Hematopoietic multipotent progenitor cell treated with erythropoietin and hydrocortisone succinate and interleukin-3 and kit ligand, for 4 days (in vitro differentiated cells): ENCODE measurements at regions not wholly inside any gene's neighbourhood (a gene's known extent, or its start where the extent isn't known, plus 50 kb on each side); places are given as distances from the start of the nearest gene placed in this dataset.

Experiments
- DNase-seq: peaks from one replicate; pipeline ENCODE4 v3.0.0-alpha.2; 2015

DNA sequence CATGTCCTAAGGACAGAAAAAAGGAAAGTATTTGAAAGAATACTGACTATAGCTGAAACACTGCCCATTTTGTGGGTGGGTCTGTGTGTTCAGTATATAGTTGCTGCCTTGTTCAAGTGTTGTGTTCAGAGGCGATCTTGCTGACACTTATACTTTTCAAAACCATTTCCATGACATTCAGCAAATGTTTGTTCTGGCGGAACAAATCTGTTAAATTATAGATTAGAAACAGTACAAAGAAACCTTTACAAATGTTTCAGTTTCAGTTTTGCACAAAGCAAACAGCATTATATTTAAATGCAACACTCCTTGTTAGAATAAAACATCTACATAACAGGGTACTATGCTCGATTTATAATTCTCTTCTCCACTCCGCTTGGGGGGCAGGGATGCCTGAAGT lies 2276.3 kb downstream of the MAT2B start:
- no peak for DNase-seq

DNA sequence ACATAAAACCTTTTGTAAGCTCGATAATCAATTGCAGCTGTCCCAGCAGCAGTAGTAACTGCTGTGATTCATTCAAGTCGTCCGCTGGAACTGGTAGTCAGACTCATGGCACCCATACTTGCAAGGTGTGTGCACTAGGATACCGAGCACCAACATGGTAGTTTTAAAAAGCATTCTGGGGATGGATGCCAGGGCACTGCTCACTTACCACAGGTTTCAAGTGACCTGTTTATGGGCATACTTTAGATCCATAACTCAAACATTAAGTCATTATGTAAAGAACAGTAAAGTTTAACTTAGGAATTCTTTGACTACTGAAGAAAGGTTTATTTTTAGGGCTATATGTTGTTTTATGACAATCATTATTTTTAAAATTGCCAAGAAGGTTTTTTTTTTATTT lies 2277.6 kb downstream of the MAT2B start:
- no peak for DNase-seq

DNA sequence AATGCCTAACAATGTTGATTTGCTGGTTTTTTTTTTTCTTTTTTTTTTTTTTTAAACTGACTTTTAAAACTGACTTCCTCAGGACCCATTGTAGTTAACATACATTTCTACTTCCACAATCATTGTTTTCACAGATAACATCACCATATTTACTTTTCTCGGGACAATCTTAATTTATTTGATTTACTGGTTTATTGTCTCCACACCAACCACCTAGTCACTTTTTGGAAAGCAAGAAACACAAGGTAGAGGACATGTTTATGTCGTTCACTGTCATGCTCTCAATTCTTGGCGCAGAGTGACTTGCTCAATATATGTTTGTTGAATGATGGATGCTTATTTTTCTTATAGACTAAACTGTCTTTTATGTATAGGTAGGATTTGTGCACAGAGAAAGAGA lies 2280.7 kb downstream of the MAT2B start:
- DNase-seq = no peak

DNA sequence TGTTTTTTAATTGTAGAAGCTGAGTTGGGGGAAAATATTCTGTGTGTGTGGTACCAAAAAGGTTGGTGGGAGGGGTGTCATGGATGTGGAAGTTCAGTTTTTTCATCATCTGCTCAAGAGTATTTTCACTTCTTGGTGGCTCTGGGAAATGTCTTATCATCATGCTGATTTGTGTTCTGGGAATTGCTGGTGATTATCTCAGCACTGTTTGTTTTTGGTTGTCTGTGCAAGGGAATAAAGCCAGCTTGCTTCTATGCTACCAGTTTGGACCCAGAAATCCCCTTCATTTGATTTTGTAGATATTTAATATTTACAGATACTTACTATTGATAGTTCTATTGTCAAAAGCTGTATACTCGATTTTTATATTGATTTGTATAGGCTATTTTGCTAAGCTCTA lies 2289.7 kb downstream of the MAT2B start:
- DNase-seq = no peak

DNA sequence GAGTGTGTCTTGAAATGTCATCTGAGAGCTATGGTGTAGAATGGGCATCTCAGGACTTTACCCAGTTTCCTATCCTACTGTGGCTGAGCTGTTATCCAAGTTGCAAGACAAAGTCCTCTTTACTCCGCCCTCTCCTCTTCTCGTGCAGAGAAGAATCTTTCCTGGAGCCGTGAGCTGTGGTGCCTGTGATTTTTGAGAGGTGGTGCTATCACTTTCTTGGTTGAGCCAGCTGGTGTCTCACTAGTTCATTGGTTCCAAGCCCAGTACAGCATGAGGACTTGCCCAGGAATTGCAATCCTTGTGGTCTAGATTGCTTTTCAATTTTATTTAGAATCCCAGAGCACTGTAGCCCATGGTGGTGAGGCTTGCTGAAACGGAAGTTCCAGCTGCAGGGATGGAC lies 2300.3 kb downstream of the MAT2B start:
- no peak for DNase-seq

DNA sequence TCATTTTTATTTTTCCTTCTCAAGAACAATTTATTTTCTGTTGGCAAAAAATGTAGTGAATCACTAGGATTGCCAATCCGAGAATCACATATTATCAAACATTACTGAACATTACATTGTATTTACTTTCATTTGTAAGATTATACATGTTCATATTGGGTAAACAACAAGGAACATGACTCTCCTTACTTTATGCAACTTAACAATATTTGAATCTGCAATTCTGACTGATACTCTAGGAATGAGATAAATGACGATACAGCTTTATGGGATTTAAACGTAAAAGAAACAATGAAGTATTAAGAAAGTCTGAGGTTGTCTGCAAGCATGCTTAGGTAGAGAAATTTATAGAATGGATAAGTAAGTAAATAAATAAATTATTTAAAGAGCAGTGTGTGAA lies 2302.9 kb downstream of the MAT2B start:
- DNase-seq = no peak

DNA sequence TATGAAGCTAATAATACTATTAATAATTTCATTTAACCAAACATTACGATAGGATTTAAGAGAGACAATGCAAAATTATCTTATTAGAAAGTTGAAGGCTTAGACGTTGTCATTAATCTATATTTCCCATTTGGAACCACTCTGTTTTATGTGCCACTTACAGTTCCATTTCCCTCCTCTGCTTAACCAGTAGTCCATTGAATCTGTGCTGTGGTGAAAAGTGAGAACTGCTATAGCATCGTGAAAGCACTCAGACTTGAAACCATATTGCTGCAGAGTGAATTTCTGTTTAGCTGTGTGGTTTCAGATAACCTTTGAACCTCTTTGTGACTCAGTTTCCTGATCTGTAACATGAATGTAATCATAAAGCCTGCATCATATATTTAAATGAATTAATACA lies 2304.5 kb downstream of the MAT2B start:
- DNase-seq = no peak

DNA sequence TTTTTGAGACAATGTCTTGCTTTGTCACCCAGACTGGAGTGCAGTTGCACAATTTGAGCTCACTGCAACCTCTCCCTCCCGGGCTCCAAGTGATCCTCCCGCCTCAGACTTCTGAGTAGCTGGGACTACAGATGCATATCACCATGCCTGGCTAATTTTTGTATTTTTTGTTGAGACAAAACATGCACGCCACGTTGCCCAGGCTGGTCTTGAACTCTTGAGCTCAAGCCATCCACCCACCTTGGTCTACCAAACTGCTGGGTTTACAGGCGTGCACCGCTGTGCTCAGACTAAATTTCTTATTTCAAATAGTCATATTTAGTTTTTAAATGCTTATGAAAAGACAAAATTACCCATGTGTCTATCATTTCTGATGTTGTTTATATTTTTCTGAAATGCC lies 2324.1 kb downstream of the MAT2B start:
- DNase-seq = no peak

DNA sequence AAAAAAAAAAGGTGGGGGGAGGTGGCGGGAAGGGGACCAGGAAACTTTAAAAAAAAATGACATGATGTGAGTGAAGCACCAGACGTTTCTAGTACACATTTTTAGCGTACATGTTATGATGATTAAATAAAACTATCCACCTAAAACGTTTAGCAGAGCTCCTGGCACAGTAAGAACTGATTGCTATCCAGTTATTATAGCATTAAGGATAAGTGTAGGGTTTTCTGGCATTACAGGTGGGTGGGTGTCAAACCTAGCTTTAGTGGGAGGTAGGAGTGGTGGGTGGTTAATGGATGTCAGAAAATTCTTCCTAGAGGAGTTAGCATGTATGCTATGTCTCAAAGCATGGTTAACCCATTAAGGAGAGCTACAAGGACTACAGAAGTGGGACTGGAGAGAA lies 2329.5 kb downstream of the MAT2B start:
- no peak for DNase-seq

DNA sequence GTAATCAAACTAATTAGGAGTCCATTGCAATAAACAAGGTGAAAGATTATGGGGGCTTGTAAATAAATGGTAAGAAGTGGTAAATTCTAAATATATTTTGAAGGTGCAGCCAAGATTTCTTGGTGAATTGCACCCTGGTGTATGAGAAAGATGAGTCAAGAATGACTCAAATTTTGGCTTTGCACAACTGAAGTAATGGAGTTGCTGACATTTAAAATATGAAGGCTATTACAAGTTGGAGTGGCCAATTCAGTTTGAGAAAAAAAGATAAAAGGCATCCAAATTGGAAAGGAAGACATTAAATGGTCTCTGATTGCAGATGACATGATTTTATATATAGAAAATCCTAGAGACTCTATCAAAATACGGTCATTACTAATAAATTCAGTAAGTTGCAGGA lies 2330.6 kb downstream of the MAT2B start:
- no peak for DNase-seq

DNA sequence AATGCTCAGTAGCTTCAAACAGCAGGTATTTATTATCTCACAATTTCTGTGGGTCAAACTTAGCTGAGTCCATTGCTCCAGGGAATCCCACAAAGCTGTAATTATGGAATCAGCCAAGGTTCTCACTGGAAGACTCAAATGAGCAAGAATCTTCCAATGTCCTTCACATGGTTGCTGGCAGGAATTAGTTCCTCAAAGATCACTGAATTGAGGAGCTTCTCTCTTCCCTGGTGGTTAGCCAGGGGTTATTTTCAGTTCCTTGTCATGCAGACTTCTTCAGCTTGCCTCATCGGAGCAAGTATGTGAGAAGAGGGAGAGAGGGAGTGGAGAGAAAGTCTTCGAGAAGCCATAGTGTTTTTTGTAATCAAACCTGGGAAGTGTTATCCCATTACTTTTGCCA lies 2331.9 kb downstream of the MAT2B start:
- DNase-seq = no peak

DNA sequence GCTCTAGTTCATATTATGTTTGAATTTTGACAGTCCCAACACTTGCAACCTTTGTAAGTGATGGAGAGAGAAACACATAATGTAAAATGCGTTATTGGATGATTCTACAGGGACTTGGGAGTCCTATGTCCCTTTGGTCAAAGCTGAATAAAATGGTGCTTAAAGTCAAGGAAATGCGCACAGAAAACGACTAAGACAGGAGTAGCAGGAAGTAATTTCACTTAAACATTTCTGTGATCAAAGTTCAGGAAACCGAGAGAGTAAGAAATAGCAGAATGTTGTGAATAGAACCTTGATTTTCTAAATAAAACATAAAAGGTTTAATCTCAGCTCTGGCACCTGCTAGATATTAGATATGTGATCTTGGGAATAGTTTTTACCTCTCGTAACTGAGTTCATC lies 2339.2 kb downstream of the MAT2B start:
- DNase-seq = no peak

DNA sequence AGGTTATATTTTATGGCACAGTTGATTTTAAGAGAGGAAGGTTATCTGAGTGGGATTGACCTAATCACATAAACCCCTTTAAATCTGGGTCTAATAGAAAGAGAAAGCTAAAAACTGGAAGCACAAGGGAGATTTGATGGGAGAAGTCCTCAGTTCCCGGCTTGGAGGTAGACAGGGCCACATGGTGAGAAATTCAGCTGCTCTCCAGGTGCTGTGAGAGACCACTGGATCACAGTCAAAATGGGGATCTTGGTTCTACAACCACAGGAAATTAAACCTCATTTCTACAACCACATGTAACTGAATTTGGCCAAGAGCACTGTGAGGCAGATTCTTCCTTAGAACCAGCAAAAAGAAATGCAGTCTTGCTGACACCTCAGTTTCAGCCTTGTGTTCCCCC lies 2352.7 kb downstream of the MAT2B start:
- no peak for DNase-seq

DNA sequence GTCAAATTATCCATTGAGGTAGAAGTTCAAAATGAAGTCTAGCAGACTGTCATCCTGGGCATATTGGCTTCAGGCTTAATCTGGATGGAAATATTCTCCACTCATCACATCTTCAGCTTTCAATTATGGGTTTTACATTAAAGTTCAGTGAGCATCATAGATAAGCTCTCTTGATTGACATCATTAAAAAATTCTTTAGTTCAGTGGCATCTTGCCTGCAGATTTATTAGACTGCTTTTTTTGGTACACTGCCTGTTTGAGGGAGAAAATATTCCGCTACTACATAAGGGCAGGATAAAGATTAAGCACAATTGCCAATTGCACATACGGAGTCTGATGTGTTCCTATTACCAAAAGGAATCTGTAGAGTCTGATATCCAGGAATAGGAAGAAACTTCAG lies 2353.8 kb downstream of the MAT2B start:
- DNase-seq = no peak

DNA sequence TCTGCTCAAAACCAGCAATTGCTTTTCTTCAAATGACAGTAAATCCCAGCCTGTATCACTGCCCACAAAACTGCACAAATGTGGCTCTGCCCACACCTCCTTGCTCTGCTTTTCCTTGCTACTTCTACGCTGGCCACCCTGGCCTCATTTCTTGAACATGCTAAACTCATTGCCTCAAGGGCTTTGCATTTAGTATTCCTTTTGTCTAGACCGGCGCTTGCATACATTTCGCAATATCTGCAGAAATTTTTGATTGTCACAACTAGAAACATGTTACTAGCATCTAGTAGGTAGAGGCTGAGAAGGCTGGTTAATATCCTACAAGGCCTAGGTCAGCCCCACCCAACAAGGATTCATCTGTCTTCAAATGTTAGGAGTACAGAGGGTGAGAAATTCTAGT lies 2357.8 kb downstream of the MAT2B start:
- no peak for DNase-seq

DNA sequence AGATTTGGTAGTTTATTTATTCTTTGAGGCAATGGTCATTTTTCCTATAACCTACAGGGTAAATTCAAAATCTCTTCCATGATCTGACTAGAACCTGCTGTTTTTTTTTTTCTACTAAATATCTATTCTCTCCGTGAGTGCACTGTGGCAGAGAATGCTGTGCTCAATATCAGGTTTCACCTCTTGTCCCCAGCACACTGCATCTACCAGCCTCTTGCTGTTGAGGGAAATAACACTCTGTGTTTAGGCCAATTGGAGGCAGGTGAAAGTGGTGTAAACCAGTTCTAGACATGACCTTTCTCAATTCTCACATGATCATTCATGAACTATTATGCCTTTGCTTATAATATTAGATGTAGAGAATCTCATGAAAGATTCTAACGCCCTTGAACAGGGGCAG lies 2365.9 kb downstream of the MAT2B start:
- no peak for DNase-seq

DNA sequence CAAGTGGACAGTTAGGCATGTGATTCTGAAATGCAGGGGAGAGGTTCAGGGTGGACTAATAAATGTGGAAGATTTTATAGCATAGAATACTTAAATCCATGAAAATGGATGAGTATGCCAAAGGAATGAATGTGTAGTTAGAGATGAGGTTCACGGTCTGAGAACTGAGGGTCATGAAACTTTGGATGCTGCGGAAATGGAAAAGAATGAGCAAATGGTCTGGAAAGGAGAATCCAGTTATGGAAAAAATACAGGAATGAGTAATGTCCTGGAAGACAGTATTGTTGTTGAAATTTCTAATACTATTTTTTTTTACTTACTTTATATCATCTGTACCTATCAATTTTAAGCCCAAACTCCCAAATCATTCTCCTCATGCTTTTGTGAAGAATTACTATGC lies 2369.4 kb downstream of the MAT2B start:
- no peak for DNase-seq

DNA sequence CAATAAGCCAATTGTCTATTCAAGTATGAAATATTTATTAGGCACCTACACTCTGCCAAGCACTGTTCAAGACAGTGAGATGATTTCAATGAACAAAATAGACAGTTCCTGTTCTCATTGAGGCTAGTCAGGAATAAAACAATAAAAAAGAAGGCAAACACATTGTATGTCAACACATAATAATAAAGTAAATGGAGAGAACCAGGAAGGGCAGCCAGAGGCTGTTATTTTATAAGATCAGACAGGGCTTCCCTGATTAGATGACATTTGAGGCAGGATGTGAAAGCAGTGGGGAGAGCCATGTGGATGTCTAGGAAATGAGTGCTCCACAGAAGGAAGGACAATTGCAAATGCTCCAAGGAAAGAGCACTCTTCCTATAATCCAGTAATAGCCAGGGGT lies 2371.1 kb downstream of the MAT2B start:
- no peak for DNase-seq

DNA sequence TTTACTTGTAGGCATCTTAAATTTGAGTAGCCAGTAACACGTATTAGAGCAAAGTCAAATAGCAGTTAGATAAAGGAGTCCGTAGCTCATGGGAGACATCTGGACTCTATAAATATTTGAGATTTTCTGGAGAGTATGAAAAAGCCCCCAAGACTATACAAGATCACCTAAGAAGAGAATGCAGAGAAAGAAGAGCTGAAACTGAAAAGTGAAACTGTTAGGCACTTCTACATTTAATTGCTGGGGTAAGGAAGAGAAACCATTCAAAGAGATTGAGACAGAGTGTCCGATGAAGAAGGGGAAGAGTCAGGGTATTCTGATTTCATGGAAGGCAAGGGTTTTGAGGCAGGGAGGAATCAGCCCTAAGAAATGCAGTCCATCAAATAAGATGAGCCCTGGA lies 2372.1 kb downstream of the MAT2B start:
- DNase-seq = no peak

DNA sequence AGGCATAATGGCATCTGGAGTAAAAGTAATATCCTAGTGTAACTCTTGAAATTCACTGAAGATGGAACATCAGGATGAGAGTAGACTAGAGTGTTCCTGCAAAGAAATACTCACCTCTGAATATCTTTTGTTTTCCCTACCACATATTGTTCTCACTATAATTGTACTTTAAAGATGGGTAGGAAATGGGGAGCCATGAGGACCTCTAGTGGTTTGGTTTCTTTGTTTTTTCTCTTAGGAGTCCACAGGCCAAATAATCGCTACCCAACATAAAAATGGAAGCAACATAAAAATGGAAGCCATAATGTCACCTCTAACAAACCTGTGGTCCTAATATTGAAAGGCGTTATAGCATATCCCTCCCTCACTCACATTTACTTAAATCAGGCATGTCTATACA lies 2375.8 kb downstream of the MAT2B start:
- peak; percentile 0 for DNase-seq

DNA sequence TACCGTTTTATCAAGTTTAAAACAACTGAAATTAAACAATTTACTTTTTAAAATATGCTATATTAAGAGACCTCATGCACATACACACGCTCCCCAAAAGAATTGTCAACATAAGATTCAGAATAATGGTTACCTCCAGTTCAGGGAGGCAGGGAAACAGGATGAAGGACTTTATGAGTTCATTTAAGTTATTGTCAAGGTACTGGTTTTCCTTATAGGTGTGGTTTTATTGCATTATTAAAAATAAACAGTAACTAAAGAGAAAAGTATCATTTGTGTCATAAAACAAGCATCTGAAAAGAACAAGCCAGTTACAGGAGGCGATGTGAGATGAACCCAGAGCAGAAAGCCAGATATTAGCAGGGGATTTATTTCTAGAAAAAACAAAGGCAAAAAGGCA lies 2376.7 kb downstream of the MAT2B start:
- no peak for DNase-seq

DNA sequence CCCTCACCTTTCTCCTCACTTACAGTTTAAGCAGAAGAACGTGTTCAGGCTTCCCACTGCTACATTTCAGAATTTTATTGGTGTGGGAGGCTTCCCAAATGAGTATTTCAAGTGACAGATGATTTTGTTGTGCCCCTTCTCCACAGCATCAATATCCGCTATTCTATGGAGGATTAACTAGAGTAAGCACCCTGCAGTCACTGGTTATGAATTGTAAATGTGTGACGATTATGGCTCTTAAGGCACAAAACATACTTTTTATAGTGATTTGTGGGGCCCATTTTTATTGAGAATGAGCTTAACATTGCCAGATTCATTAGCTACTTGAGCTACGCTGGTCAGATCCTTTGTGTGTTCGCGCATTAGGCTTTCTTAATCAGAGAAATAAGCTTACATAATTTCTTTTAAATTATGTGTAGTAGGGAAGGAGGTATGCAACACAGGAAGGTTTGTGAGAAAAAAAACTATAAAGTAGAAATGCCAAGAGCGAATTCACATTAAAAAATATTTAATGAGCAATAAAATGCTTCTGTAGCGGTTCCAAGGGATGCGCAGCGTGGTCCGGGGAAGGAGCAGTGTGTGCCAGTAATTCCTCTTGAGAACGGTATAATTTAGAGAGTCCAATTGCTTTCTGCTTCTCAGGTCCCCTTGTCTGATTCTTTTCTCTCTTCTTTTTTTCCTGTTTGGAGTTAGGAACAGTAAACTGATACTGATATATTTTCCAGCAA lies 2380.4 kb downstream of the MAT2B start:
- no peak for DNase-seq

DNA sequence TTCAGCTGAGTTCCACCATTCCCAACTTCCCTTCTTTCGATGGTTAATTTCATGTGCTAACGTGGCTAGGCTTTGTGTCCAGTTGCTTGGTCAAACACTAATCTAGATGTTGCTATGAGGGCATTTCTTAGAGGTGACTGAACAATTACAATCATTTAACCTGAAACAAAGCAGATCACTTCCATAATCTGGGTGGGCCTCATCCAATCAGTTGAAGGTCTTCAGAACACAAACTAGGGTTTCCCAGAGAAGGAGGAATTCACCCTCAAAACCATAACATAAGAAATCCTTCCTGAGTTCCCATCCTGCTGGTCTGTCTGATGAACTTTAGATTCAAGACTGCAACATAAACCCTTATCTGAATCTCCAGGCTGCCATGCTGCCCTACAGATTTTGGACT lies 2381.7 kb downstream of the MAT2B start:
- no peak for DNase-seq

DNA sequence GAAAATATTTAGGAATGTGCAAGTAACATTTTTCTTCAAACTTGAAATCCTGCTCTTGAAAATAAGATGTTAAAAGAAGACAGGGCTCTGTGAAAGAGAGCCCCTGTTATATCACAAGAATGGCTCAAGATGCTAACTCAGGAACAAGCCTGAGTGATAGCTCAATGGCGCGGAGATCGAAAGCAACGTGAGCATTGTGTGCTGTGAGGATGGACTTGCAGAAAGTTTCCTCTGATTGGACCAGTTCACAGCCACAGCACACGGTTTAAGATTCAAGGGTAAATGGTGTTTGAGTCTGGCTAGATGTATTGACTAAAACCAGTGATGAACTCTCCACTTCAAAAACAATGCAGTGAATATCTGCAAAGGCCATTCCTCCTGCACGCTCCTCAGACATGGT lies 2387.0 kb downstream of the MAT2B start:
- DNase-seq = no peak

DNA sequence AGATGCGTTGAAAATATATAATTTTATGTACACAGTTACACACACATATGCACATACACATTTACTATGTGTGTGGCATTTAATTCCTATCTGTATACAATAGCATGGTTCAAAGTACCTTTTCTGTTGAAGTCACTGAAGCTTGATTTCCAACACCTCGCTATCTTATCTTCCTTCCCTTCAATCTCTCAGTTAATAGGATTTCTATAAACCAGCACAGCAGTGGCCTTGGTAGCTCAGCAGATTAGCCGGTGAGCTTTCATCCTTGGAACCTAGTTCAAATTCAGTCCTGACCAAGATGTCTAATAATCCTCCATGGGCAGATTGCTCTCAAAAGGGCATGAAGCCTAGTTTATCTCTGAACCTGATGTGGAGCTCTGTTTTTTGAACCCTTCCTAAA lies 2389.5 kb downstream of the MAT2B start:
- no peak for DNase-seq

DNA sequence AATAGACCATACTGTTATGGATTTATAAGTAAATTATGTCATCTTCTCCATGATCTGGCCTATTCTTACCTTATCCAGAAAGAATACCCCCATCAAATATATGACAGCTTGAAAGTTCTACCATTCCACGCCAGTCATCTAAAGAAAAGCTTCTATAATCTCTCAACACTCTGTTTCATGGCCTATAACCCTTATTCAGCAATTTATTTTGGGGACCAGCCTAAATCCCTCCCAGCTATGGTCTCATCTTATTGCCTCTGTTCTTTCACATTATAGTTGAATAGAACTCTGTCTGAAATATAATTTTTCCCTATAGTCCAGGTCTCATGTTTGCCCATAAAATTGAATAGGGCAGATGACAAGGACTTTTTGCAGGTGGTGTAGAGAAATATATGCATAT lies 2387.6 kb upstream of the WWC1 start:
- no peak for DNase-seq
